Esophagus muscularis mucosa (tissue), 4 donors: ENCODE measurements at regions not wholly inside any gene's neighbourhood (a gene's known extent, or its start where the extent isn't known, plus 50 kb on each side); places are given as distances from the start of the nearest gene placed in this dataset.
"Not testable (repeated sequence)": the region's sequence is repeated elsewhere in the genome, so short reads cannot be mapped to it uniquely, and the experiment has no call there.

Source experiments
- DNase-seq: peaks from one replicate; pipeline ENCODE4 v3.0.0-alpha.2; 2017; ENCODE audit errors: extremely low spot score
- H3K27ac ChIP-seq, 4 donors: fragments of 200-600 bp; sonication (generic); replicated peaks in 1 of 4; 1 replicate in 3 of 4; 2 replicates in 1 of 4; pipeline ENCODE4 v1.5.1; 2016 to 2019; ENCODE audit warnings: mild to moderate bottlenecking in 1 of 4
- H3K27me3 ChIP-seq, 4 donors: fragments of 200-600 bp; sonication (generic); one replicate each; pipeline versions ENCODE4 v1.5.1 to v1.6.0; 2016 to 2019
- H3K36me3 ChIP-seq, 4 donors: fragments of 200-600 bp; sonication (generic); one replicate each; pipeline ENCODE4 v1.5.1; 2016 to 2019
- H3K4me1 ChIP-seq, 4 donors: fragments of 200-600 bp; sonication (generic); one replicate each; pipeline ENCODE4 v1.5.1; 2016 to 2019
- H3K4me3 ChIP-seq, 4 donors: fragments of 200-600 bp; sonication (generic); 1 replicate in 2 of 4; 2 replicates in 2 of 4; pipeline ENCODE4 v1.5.1; 2016 to 2019; ENCODE audit warnings: mild to moderate bottlenecking in 4 of 4, moderate library complexity in 1 of 4
- H3K9me3 ChIP-seq, 4 donors: fragments of 200-600 bp; sonication (generic); 1 replicate in 3 of 4; 2 replicates in 1 of 4; pipeline ENCODE4 v1.5.1; 2016 to 2019
- CTCF ChIP-seq, 3 experiments: fragments of 200-600 bp in 2 of 3; fragments of 450-650 bp in 1 of 3; sonication (generic) in 2 of 3; IDR thresholded peaks; one replicate each; pipeline ENCODE4 v1.5.1; 2017 to 2019; ENCODE audit warnings: antibody characterized with exemption in 3 of 3, mild to moderate bottlenecking in 2 of 3, moderate library complexity in 1 of 3
- EP300 ChIP-seq: sonication (generic); formaldehyde crosslinking; IDR thresholded peaks from one replicate; pipeline ENCODE4 v1.6.1; 2017; ENCODE audit warnings: antibody characterized with exemption
- POLR2A ChIP-seq: fragments of 450-650 bp; IDR thresholded peaks from one replicate; pipeline ENCODE4 v1.6.1; 2017; ENCODE audit warnings: antibody characterized with exemption, moderate library complexity, mild to moderate bottlenecking, low read depth
- POLR2AphosphoS5 ChIP-seq, 2 donors: sonication (generic); formaldehyde crosslinking; IDR thresholded peaks; one replicate each; pipeline ENCODE4 v1.6.1; 2017; ENCODE audit warnings: antibody characterized with exemption in 2 of 2
- WGBS: methylation state at CpG from one replicate; pipeline ENCODE4 v1.1.5; 2018; 5-methylcytosine and 5-hydroxymethylcytosine counted together
- intact Hi-C: fragments of 100-400 bp; cut with DNase I; formaldehyde crosslinking; loops from one replicate; pipeline ENCODE4 v1.15.1; 2023

- no peaks in the 10 kb centered on the region for H3K36me3 ChIP-seq
- 88% methylated on average over 10 of the region's 10 CpGs for WGBS
- no peaks in the 10 kb centered on the region for H3K27me3 ChIP-seq
- H3K4me3 ChIP-seq, result no peak overlapping the region
- H3K27ac ChIP-seq, result no peak overlapping the region
- H3K4me1 ChIP-seq, result no peaks in the 10 kb centered on the region
- no peak for TF ChIP-seq POLR2A
- intact Hi-C loops, result no loop called here
- H3K9me3 ChIP-seq, result no peaks in the 10 kb centered on the region
- no peak for DNase-seq
Observed at GRCh38 chr13:30071969-30072817, 221.8 kb upstream of the UBL3 start.

GRCh38 chr13:30065181-30065580, 214.8 kb upstream of the UBL3 start:
- 88% methylated on average over 4 of the region's 4 CpGs for WGBS
- TF ChIP-seq EP300 (no peak), POLR2AphosphoS5 (IDR thresholded peaks at IDR 0.05) (no peak), CTCF (IDR thresholded peaks at IDR 0.05) (no peak), POLR2A (no peak)
- no peaks in the 10 kb centered on the region for H3K9me3 ChIP-seq
- no peaks in the 10 kb centered on the region for H3K27me3 ChIP-seq
- no peaks in the 10 kb centered on the region for H3K36me3 ChIP-seq
- no peak overlapping the region for H3K27ac ChIP-seq
- intact Hi-C loops, result no loop called here
- H3K4me3 ChIP-seq, result no peak overlapping the region
- peak; percentile 62 for DNase-seq
- no peaks in the 10 kb centered on the region for H3K4me1 ChIP-seq

- intact Hi-C loops, result no loop called here
- no peaks in the 10 kb centered on the region for H3K9me3 ChIP-seq
- H3K4me3 ChIP-seq, result no peak overlapping the region
- H3K27ac ChIP-seq, result no peak overlapping the region
- peak; percentile 60 for DNase-seq
- 84% methylated on average over 3 of the region's 3 CpGs for WGBS
- no peaks in the 10 kb centered on the region for H3K27me3 ChIP-seq
- H3K36me3 ChIP-seq, result no peaks in the 10 kb centered on the region
- no peaks in the 10 kb centered on the region for H3K4me1 ChIP-seq
- no peak for TF ChIP-seq POLR2AphosphoS5 (IDR thresholded peaks at IDR 0.05)
- no peak for TF ChIP-seq EP300
- TF ChIP-seq CTCF (IDR thresholded peaks at IDR 0.05), result no peak
- no peak for TF ChIP-seq POLR2A
Observed at GRCh38 chr13:30063892-30064291, 213.5 kb upstream of the UBL3 start.

- WGBS, result 71% methylated on average over 4 of the region's 4 CpGs
- no peak for DNase-seq
- H3K4me1 ChIP-seq, result no peaks in the 10 kb centered on the region
- H3K4me3 ChIP-seq, result no peak overlapping the region
- H3K27me3 ChIP-seq, result no peaks in the 10 kb centered on the region
- no peak overlapping the region for H3K27ac ChIP-seq
- H3K36me3 ChIP-seq, result no peaks in the 10 kb centered on the region
- TF ChIP-seq EP300 (no peak), POLR2A (no peak), CTCF (IDR thresholded peaks at IDR 0.05) (no peak), POLR2AphosphoS5 (IDR thresholded peaks at IDR 0.05) (no peak)
- H3K9me3 ChIP-seq, result no peaks in the 10 kb centered on the region
- intact Hi-C loops, result no loop called here
Observed at GRCh38 chr13:30061217-30061616, 210.8 kb upstream of the UBL3 start.

GRCh38 chr13:30058429-30058828, 208.0 kb upstream of the UBL3 start:
- TF ChIP-seq POLR2AphosphoS5 (IDR thresholded peaks at IDR 0.05) (no peak), POLR2A (no peak), CTCF (IDR thresholded peaks at IDR 0.05) (no peak), EP300 (no peak)
- no peak for DNase-seq
- intact Hi-C loops, result no loop called here
- H3K9me3 ChIP-seq, result no peaks in the 10 kb centered on the region
- H3K36me3 ChIP-seq, result no peaks in the 10 kb centered on the region
- peaks cover 0 to 5% (median 0%) of the 10 kb centered on the region in 4 donors for H3K27me3 ChIP-seq
- no peak overlapping the region for H3K4me3 ChIP-seq
- 95% methylated on average over 3 of the region's 3 CpGs for WGBS
- no peak overlapping the region for H3K27ac ChIP-seq
- H3K4me1 ChIP-seq, result no peaks in the 10 kb centered on the region

GRCh38 chr13:30054546-30054945, 204.1 kb upstream of the UBL3 start:
- 90% methylated on average over 5 of the region's 5 CpGs for WGBS
- intact Hi-C loops, result not testable (repeated sequence)

More at GRCh38 chr13:30054546-30054945, 204.1 kb upstream of the UBL3 start:
- H3K4me3 ChIP-seq, DNase-seq, H3K9me3 ChIP-seq, H3K36me3 ChIP-seq, H3K4me1 ChIP-seq, H3K27ac ChIP-seq: not testable (repeated sequence)
- H3K27me3 ChIP-seq, result peaks cover 0 to 19% (median 0%) of the 10 kb centered on the region in 4 donors
